Motor neuron (in vitro differentiated cells): ENCODE measurements at regions not wholly inside any gene's neighbourhood (a gene's known extent, or its start where the extent isn't known, plus 50 kb on each side); places are given as distances from the start of the nearest gene placed in this dataset.

Source experiments
- ATAC-seq, 8 experiments: fragments of 200-7000 bp; cut with Tn5 transposase; replicated peaks in 6 of 8; 2 replicates each; pipeline ENCODE4 v1.8.0; 2021; ENCODE audit warnings: mild to moderate bottlenecking in 8 of 8, moderate library complexity in 8 of 8
- H3K27ac ChIP-seq, 2 donors: fragments of 250-450 bp; sonication (Bioruptor Pico); 2 replicates each; pipeline ENCODE4 v1.9.0; 2021; ENCODE audit warnings: antibody characterized with exemption in 2 of 2, mild to moderate bottlenecking in 2 of 2, moderate library complexity in 1 of 2
- H3K4me1 ChIP-seq, 2 donors: fragments of 250-450 bp; sonication (Bioruptor Pico); replicated peaks in 1 of 2; 2 replicates each; pipeline ENCODE4 v1.6.1; 2021; ENCODE audit warnings: antibody characterized with exemption in 2 of 2, mild to moderate bottlenecking in 2 of 2, moderate library complexity in 1 of 2
- H3K4me3 ChIP-seq, 5 donors: fragments of 250-450 bp; sonication (Bioruptor Pico); 2 replicates each; pipeline ENCODE4 v1.9.0; 2021; ENCODE audit warnings: antibody characterized with exemption in 5 of 5, mild to moderate bottlenecking in 5 of 5, moderate library complexity in 4 of 5
- WGBS, 10 experiments: fragments of 450-650 bp; shearing (Covaris generic); methylation state at CpG; one replicate each; pipeline ENCODE4 v1.0.0; 2022; 5-methylcytosine and 5-hydroxymethylcytosine counted together
- in situ Hi-C, 9 experiments: fragments of 400-800 bp; cut with MboI; loops; one replicate each; pipeline ENCODE4 v1.15.0; 2021; ENCODE audit warnings: low sequenced_read_pairs in 9 of 9, low pct_unique_long_range_greater_than_20kb in 2 of 9; ENCODE audit not compliant: unreplicated experiment in 9 of 9

DNA sequence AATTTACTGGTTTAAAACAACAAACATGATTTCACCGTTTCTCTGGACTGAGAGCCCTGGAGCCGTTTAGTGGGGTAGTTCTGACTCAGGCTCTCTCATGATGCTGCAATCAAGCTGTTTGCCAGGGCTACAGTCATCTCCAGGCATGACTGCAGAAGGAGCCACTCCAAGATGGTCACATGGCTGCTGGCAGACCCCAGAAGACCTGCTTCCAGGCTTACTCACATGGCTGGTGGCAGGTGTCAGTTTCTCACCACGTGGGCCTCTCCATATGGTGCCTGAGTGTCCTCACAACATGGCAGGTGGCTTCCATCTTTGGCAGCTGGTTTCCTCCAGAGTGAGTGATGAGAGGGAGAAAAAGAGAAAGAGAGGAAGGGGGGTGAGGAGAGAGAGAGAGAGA, 378.3 kb upstream of the RGMA start:
- no peak overlapping the region for H3K27ac ChIP-seq
- no peak overlapping the region for H3K4me3 ChIP-seq
- in situ Hi-C loops: no loop called here
- peak in 6 of 8 experiments; percentile 15 to 95 (median 73) for ATAC-seq
- H3K4me1 ChIP-seq: peaks cover 22 to 40% of the 10 kb centered on the region in 2 donors
- 21 to 80% (median 41%) methylated on average over 1 to 3 of the region's 3 CpGs; no CpG with 5 or more reads in 3 of the 10 experiments for WGBS, 10 experiments

DNA sequence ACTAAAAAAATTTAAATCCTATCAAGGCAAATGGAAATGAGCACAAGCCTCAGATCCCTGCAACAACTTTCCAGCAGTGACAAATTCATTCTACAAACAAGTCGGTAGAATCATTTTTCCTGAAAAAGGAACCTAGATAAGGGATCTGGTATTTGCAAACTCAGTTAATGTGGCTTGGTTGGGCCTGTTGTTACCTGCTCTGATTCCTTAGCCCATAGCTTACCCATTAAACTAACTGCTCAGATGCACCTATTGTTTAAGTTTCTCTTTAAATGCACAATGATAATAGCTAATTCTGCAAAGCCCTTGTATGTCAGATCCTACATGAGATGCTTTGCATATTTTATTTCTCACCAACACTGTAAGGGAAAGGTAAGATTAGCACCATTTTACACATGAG, 377.4 kb upstream of the RGMA start:
- ATAC-seq: no peak
- Histone ChIP-seq H3K4me3 (no peak overlapping the region), H3K4me1 (peaks cover 19 to 38% of the 10 kb centered on the region in 2 donors), H3K27ac (no peak overlapping the region)
- in situ Hi-C loops: no loop called here
- WGBS, 10 experiments: 56 to 100% (median 100%) methylated on average over 1 of the region's 1 CpG; no CpG with 5 or more reads in 4 of the 10 experiments

DNA sequence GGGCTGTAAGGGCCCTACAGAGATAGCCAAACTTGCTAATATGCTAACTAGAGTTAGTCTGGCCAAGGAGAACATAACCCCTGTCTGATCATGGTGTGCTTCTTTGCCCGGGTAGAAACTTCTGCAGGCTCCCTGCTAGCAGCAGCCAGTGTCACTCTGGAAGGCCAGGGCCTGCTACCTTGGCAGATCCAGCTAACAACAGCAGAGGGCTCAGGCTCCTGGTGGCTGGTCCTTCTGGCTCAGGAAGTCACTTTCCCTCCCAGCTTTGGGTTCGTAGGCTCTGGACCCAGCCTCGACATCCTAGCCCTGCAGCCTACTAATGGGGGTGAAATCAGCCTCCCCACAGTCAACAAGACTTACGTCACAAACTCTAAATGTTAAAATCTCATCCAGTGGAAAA, 373.7 kb upstream of the RGMA start:
- WGBS, 10 experiments: 14 to 100% (median 92%) methylated on average over 1 to 3 of the region's 4 CpGs; no CpG with 5 or more reads in 3 of the 10 experiments
- no peak overlapping the region for H3K4me3 ChIP-seq
- no peak for ATAC-seq
- H3K4me1 ChIP-seq: peaks cover 24 to 41% of the 10 kb centered on the region in 2 donors
- H3K27ac ChIP-seq: no peak overlapping the region
- in situ Hi-C loops: no loop called here

DNA sequence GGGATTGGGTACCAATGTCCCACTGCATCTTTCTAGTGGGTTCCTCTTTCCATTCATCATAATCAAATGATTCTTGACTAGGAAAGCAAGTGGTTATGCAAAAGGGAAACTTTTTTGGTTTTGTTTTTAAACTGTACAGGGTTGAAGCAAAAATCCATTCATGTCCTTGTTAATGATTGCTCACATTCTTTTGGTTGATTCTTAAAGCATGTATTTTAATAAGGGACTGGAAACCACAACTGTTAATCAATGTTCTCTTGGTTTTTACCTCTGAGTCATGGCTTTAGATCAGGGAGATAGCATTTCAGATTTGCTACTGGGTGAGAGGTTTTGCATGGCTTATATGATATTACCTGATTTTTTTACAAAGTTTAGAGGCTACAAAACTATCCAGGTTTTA, 371.7 kb upstream of the RGMA start:
- in situ Hi-C loops: no loop called here
- no peak overlapping the region for H3K27ac ChIP-seq
- no peak overlapping the region for H3K4me3 ChIP-seq
- peaks cover 14 to 24% of the 10 kb centered on the region in 2 donors for H3K4me1 ChIP-seq
- ATAC-seq: no peak

GRCh38 chr15:93459396-93459795, 370.4 kb upstream of the RGMA start:
- WGBS, 10 experiments: 0 to 100% (median 90%) methylated on average over 1 to 3 of the region's 3 CpGs; no CpG with 5 or more reads in 4 of the 10 experiments
- in situ Hi-C loops: no loop called here
- Histone ChIP-seq H3K4me3 (no peak overlapping the region), H3K4me1 (peaks cover 16 to 20% of the 10 kb centered on the region in 2 donors), H3K27ac (no peak overlapping the region)
- no peak for ATAC-seq

DNA sequence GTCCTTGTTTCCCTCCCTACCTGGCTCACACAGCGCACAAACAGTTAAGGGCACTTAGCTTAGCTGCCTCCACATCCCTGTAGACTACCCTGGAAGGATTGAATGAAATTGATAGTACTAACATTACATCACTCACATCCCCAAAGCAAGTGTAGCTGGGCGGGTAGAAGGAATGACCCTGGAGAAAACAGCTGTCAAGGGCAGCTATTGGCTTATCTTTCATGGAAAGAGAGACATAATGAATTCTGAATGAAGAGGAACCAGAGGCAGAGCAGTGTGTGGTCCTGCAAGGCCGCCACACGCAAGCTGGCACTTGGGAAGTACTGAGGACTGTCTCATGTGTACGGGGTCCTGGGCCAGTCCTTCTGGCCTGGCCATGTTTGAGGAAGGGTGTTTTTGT, 369.6 kb upstream of the RGMA start:
- Histone ChIP-seq H3K4me3 (no peak overlapping the region), H3K4me1 (peaks cover 12 to 23% of the 10 kb centered on the region in 2 donors), H3K27ac (peak overlapping the region in 1 of 2 donors; percentile 43)
- in situ Hi-C loops: no loop called here
- peak in 5 of 8 experiments; percentile 69 to 93 (median 81) for ATAC-seq
- WGBS, 10 experiments: 0 to 86% (median 55%) methylated on average over 1 to 4 of the region's 5 CpGs; no CpG with 5 or more reads in 3 of the 10 experiments

GRCh38 chr15:93454788-93455187, 365.8 kb upstream of the RGMA start:
- peak in 2 of 8 experiments; percentile 14 to 25 for ATAC-seq
- Histone ChIP-seq H3K4me1 (peaks cover 31 to 34% of the 10 kb centered on the region in 2 donors), H3K4me3 (no peak overlapping the region), H3K27ac (no peak overlapping the region)
- WGBS, 10 experiments: 20 to 100% (median 57%) methylated on average over 1 to 2 of the region's 7 CpGs; no CpG with 5 or more reads in 5 of the 10 experiments
- in situ Hi-C loops: no loop called here

- ATAC-seq: no peak
- no peak overlapping the region for H3K4me3 ChIP-seq
- H3K4me1 ChIP-seq: peaks cover 21 to 27% of the 10 kb centered on the region in 2 donors
- in situ Hi-C loops: no loop called here
- no peak overlapping the region for H3K27ac ChIP-seq
Measured at GRCh38 chr15:93452537-93453211, 363.7 kb upstream of the RGMA start.

GRCh38 chr15:93451822-93452221, 362.8 kb upstream of the RGMA start:
- 0 to 48% (median 14%) methylated on average over 2 of the region's 2 CpGs; no CpG with 5 or more reads in 3 of the 10 experiments for WGBS, 10 experiments
- peaks cover 21 to 27% of the 10 kb centered on the region in 2 donors for H3K4me1 ChIP-seq
- in situ Hi-C loops: no loop called here
- no peak overlapping the region for H3K4me3 ChIP-seq
- peak in 2 of 8 experiments; percentile 25 to 33 for ATAC-seq
- H3K27ac ChIP-seq: no peak overlapping the region

DNA sequence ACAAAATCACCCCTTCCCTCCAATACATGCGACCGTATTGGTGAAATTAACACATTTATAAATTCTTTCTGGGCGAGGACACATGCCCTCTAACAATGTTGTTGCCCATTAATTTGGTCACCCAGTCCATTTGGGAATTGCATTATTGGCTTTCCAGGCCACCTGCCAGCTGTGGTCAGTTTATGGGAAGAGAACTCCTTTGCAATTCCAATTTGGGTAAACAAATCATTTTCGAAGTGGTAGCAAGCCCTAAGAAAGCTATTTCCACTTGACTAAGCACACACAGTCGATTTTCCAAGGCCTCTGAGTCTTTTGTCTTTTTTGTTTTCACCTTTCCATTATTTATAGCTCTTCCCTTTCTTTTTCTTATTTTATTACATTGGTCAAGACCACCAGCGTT, 362.3 kb upstream of the RGMA start:
- 0 to 20% (median 8%) methylated on average over 2 to 6 of the region's 6 CpGs for WGBS, 10 experiments
- in situ Hi-C loops: no loop called here
- H3K27ac ChIP-seq: peak overlapping the region in 1 of 2 donors; percentile 37
- no peak overlapping the region for H3K4me3 ChIP-seq
- H3K4me1 ChIP-seq: peaks cover 21 to 27% of the 10 kb centered on the region in 2 donors
- peak; percentile 19 to 87 (median 46) for ATAC-seq

DNA sequence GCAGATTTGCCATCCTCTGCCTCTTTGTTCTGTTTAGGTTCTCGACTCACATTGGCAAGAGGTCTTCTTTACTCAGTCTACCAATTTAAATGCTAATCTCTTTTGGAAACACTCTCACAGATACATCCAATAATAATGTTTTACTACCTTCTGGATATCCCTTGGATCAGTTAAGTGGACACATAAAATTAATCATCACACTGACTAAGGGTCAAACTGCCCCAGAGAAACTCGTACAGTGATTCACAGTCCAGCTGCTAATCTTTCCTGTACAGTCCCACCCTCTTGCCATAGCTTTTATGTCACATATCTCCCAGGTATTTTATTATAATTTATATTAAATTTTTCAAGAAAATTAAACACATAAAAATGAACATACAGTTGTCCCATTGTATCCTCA, 360.8 kb upstream of the RGMA start:
- WGBS, 10 experiments: 21 to 80% (median 38%) methylated on average over 1 to 2 of the region's 2 CpGs; no CpG with 5 or more reads in 2 of the 10 experiments
- ATAC-seq: peak in 4 of 8 experiments; percentile 36 to 79 (median 63)
- H3K4me3 ChIP-seq: no peak overlapping the region
- H3K27ac ChIP-seq: no peak overlapping the region
- H3K4me1 ChIP-seq: peaks cover 19 to 27% of the 10 kb centered on the region in 2 donors
- in situ Hi-C loops: no loop called here

DNA sequence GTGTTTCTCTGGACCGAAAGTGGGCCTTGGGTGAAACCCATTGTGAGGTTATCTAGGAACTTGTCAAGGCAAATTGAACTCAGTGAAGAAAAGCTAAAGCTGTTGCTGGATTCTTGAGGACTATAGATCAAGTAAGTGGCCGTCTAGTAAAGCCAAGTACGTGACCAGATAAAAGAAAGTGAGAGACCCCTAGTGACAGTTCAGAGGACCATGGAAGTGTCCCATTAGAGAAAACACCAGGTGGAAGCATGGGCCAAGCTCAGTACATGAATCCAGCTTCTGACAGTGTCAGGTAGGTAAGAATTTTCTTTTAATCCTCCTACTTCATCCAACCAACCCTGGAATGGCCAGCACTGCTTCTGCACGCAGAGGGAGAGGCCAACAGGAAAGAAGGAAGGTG, 349.3 kb upstream of the RGMA start:
- 43 to 100% (median 77%) methylated on average over 1 to 3 of the region's 4 CpGs; no CpG with 5 or more reads in 2 of the 10 experiments for WGBS, 10 experiments
- no peaks in the 10 kb centered on the region for H3K4me1 ChIP-seq
- no peak overlapping the region for H3K27ac ChIP-seq
- ATAC-seq: no peak
- in situ Hi-C loops: no loop called here
- no peak overlapping the region for H3K4me3 ChIP-seq

GRCh38 chr15:93432474-93432873, 343.5 kb upstream of the RGMA start:
- ATAC-seq: no peak
- in situ Hi-C loops: no loop called here
- 89 to 98% (median 92%) methylated on average over 10 to 16 of the region's 28 CpGs; no CpG with 5 or more reads in 5 of the 10 experiments for WGBS, 10 experiments
- Histone ChIP-seq H3K4me1 (peaks cover 5 to 12% of the 10 kb centered on the region in 2 donors), H3K4me3 (no peak overlapping the region), H3K27ac (no peak overlapping the region)
